ENCODE measurements at regions not wholly inside any gene's neighbourhood (a gene's known extent, or its start where the extent isn't known, plus 50 kb on each side); places are given as distances from the start of the nearest gene placed in this dataset.

- H3K4me1 ChIP-seq (ENCODE audit: control insufficient read depth, low read length): no peaks in the 10 kb centered on the region
- H3K27ac ChIP-seq (ENCODE audit: low read depth, low read length): no peak overlapping the region
- TF ChIP-seq EZH2phosphoT487 (IDR thresholded peaks at IDR 0.05; ENCODE audit: borderline replicate concordance, low read length): no peak
- TF ChIP-seq CTCF (IDR thresholded peaks at IDR 0.05; ENCODE audit: low read depth, low read length, poor library complexity, severe bottlenecking): no peak
- peaks cover 19% of the 10 kb centered on the region for H3K27me3 ChIP-seq (ENCODE audit: control insufficient read depth, low read length)
- H3K4me3 ChIP-seq (ENCODE audit: low read length): no peak overlapping the region
- no peaks in the 10 kb centered on the region for H3K36me3 ChIP-seq (ENCODE audit: control insufficient read depth, low read length)
- no peak overlapping the region for H3K4me2 ChIP-seq (ENCODE audit: low read length)
- H3F3A ChIP-seq (ENCODE audit: control insufficient read depth, insufficient read depth): no peaks in the 10 kb centered on the region
- no peaks in the 10 kb centered on the region for H4K20me1 ChIP-seq (ENCODE audit: control insufficient read depth, insufficient read depth, low read depth, low read length)
- no peaks in the 10 kb centered on the region for H3K9me3 ChIP-seq (ENCODE audit: control insufficient read depth, insufficient read depth, low read length)
- no peaks in the 10 kb centered on the region for H3K79me2 ChIP-seq (ENCODE audit: control insufficient read depth, low read length)
- H3K9me2 ChIP-seq (replicated peaks; ENCODE audit: control insufficient read depth, low read length): no peaks in the 10 kb centered on the region
Measured at GRCh38 chr17:59491353-59492090, 73.9 kb upstream of the DHX40 start.

DNA sequence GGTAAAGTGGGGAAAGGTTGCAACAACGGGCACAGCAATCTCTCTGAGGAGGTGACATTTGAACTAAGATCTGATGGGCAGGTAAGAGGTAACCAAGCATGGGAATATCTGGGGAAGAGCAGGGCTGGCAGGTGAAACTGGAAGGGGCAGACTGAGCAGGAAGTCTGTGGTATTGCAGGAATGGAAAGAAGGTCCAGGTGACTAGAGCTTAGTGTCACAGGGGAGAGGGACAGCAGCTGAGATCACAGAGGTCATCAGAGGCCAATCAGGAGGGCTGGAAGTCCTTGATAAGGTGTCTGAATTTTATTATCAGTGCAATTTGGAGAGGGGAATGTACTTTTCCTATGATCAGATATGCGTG is 73.3 kb upstream of the DHX40 start:
- no peak overlapping the region for H3K27ac ChIP-seq (ENCODE audit: low read depth, low read length)
- no peaks in the 10 kb centered on the region for H3K9me3 ChIP-seq (ENCODE audit: control insufficient read depth, insufficient read depth, low read length)
- H3F3A ChIP-seq (ENCODE audit: control insufficient read depth, insufficient read depth): no peaks in the 10 kb centered on the region
- no peaks in the 10 kb centered on the region for H3K36me3 ChIP-seq (ENCODE audit: control insufficient read depth, low read length)
- no peak overlapping the region for H3K4me3 ChIP-seq (ENCODE audit: low read length)
- no peaks in the 10 kb centered on the region for H3K79me2 ChIP-seq (ENCODE audit: control insufficient read depth, low read length)
- TF ChIP-seq CTCF (IDR thresholded peaks at IDR 0.05; ENCODE audit: low read depth, low read length, poor library complexity, severe bottlenecking): no peak
- TF ChIP-seq EZH2phosphoT487 (IDR thresholded peaks at IDR 0.05; ENCODE audit: borderline replicate concordance, low read length): no peak
- no peak overlapping the region for H3K4me2 ChIP-seq (ENCODE audit: low read length)
- peaks cover 21% of the 10 kb centered on the region for H3K27me3 ChIP-seq (ENCODE audit: control insufficient read depth, low read length)
- H3K4me1 ChIP-seq (ENCODE audit: control insufficient read depth, low read length): no peaks in the 10 kb centered on the region
- H3K9me2 ChIP-seq (replicated peaks; ENCODE audit: control insufficient read depth, low read length): no peaks in the 10 kb centered on the region
- H4K20me1 ChIP-seq (ENCODE audit: control insufficient read depth, insufficient read depth, low read depth, low read length): no peaks in the 10 kb centered on the region

DNA sequence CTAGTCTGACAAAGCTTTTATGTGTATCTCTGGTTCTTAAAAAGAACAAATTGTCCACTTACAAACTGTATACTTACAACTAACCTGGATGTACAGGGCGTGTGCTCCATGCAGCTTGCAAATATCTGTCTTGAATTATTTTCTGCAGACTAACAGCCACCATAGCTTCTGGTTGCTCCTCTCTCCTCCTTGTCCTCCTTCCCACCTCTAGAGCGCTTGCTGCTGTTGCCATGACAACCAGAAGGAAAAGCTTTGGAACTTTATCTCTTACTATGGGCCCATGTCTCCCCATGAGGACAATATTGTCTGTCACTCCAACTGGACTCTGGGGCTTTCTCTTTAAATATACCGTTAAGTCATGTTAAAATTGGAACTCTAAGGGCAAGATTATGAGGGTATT is 71.5 kb upstream of the DHX40 start:
- H3K27me3 ChIP-seq (ENCODE audit: control insufficient read depth, low read length): peaks cover 14% of the 10 kb centered on the region; the same call in 1 of the 2 replicates
- TF ChIP-seq CTCF (IDR thresholded peaks at IDR 0.05; ENCODE audit: low read depth, low read length, poor library complexity, severe bottlenecking): no peak

More for the DNA sequence above, 71.5 kb upstream of the DHX40 start:
- H3K9me3 ChIP-seq (ENCODE audit: control insufficient read depth, insufficient read depth, low read length): no peaks in the 10 kb centered on the region
- H3F3A ChIP-seq (ENCODE audit: control insufficient read depth, insufficient read depth): no peaks in the 10 kb centered on the region
- no peak overlapping the region for H3K4me2 ChIP-seq (ENCODE audit: low read length)
- H3K79me2 ChIP-seq (ENCODE audit: control insufficient read depth, low read length): no peaks in the 10 kb centered on the region
- no peaks in the 10 kb centered on the region for H3K36me3 ChIP-seq (ENCODE audit: control insufficient read depth, low read length)
- no peaks in the 10 kb centered on the region for H3K4me1 ChIP-seq (ENCODE audit: control insufficient read depth, low read length)
- no peaks in the 10 kb centered on the region for H4K20me1 ChIP-seq (ENCODE audit: control insufficient read depth, insufficient read depth, low read depth, low read length)
- no peak overlapping the region for H3K27ac ChIP-seq (ENCODE audit: low read depth, low read length)
- no peak overlapping the region for H3K4me3 ChIP-seq (ENCODE audit: low read length)
- no peaks in the 10 kb centered on the region for H3K9me2 ChIP-seq (replicated peaks; ENCODE audit: control insufficient read depth, low read length)
